HEK293 (cell line): ENCODE measurements at regions not wholly inside any gene's neighbourhood (a gene's known extent, or its start where the extent isn't known, plus 50 kb on each side); places are given as distances from the start of the nearest gene placed in this dataset.

Experiments
- CTCF ChIA-PET: fragments of 350-600 bp; formaldehyde crosslinking; extraction: SDS; loops from one replicate; lab custom pipeline; 2021; ENCODE audit warnings: antibody characterized with exemption; lab: Yijun Ruan, JAX
- POLR2A ChIA-PET: fragments of 300-600 bp; formaldehyde crosslinking; extraction: SDS; loops from one replicate; lab custom pipeline; 2020; ENCODE audit warnings: antibody characterized with exemption, inconsistent platforms; lab: Yijun Ruan, JAX
- H3K27ac ChIP-seq: fragments of 200-500 bp; sonication (Bioruptor generic); 2 replicates; pipeline ENCODE4 v1.5.1; 2014; ENCODE audit warnings: low read depth, low read length, control low read depth, inconsistent platforms; ENCODE audit errors: extremely low read depth
- H3K36me3 ChIP-seq, 2 experiments: fragments of 200-500 bp in 1 of 2; sonication (Bioruptor generic) in 1 of 2; 1 replicate in 1 of 2; 2 replicates in 1 of 2; pipeline ENCODE4 v1.5.1; 2014 to 2017; ENCODE audit warnings: inconsistent platforms in 2 of 2, low read length in 2 of 2; ENCODE audit not compliant: control insufficient read depth in 2 of 2, insufficient read depth in 1 of 2
- H3K4me1 ChIP-seq: fragments of 200-500 bp; sonication (Bioruptor generic); 2 replicates; pipeline ENCODE4 v1.5.1; 2014; ENCODE audit warnings: mild to moderate bottlenecking, low read length, inconsistent platforms; ENCODE audit not compliant: control insufficient read depth, insufficient read depth
- H3K4me3 ChIP-seq: 2 replicates; pipeline ENCODE4 v1.5.1; 2011; ENCODE audit warnings: low read depth, mild to moderate bottlenecking, control low read depth, low read length, moderate library complexity
- H3K9me3 ChIP-seq: fragments of 200-500 bp; sonication (Bioruptor generic); 2 replicates; pipeline ENCODE4 v1.5.1; 2014; ENCODE audit warnings: low read depth, low read length, inconsistent platforms; ENCODE audit not compliant: control insufficient read depth, insufficient read depth
- BCL11A ChIP-seq: fragments of 450-650 bp; formaldehyde crosslinking; IDR thresholded peaks from 2 replicates; pipeline ENCODE4 v1.5.1; 2016; ENCODE audit warnings: low read depth, missing biosample characterization, missing genetic modification characterization
- EGR2 ChIP-seq: fragments of 450-650 bp; formaldehyde crosslinking; IDR thresholded peaks from 2 replicates; pipeline ENCODE4 v1.5.1; 2016; ENCODE audit warnings: low read depth, missing biosample characterization, missing genetic modification characterization
- GLI2 ChIP-seq: fragments of 450-650 bp; formaldehyde crosslinking; IDR thresholded peaks from 2 replicates; pipeline ENCODE4; 2017; ENCODE audit warnings: missing biosample characterization, missing genetic modification characterization, low read depth, borderline replicate concordance
- GLIS1 ChIP-seq: fragments of 450-650 bp; formaldehyde crosslinking; IDR thresholded peaks from 2 replicates; pipeline ENCODE4 v1.5.1; 2016; ENCODE audit warnings: missing biosample characterization, missing genetic modification characterization
- KLF7 ChIP-seq: fragments of 450-650 bp; formaldehyde crosslinking; IDR thresholded peaks from 2 replicates; pipeline ENCODE4 v1.5.1; 2016; ENCODE audit warnings: missing biosample characterization, missing genetic modification characterization, borderline replicate concordance
- MYNN ChIP-seq: fragments of 450-650 bp; formaldehyde crosslinking; IDR thresholded peaks from 2 replicates; pipeline ENCODE4 v1.5.1; 2016; ENCODE audit warnings: missing biosample characterization, missing genetic modification characterization, borderline replicate concordance
- PATZ1 ChIP-seq: fragments of 450-650 bp; formaldehyde crosslinking; IDR thresholded peaks from 2 replicates; pipeline ENCODE4 v1.5.1; 2016; ENCODE audit warnings: missing biosample characterization, missing genetic modification characterization
- PRDM1 ChIP-seq: fragments of 450-650 bp; formaldehyde crosslinking; IDR thresholded peaks from 2 replicates; pipeline ENCODE4; 2016; ENCODE audit warnings: missing biosample characterization, missing genetic modification characterization
- SCRT1 ChIP-seq: fragments of 450-650 bp; formaldehyde crosslinking; IDR thresholded peaks from 2 replicates; pipeline ENCODE4 v1.5.1; 2016; ENCODE audit warnings: missing biosample characterization, missing genetic modification characterization, borderline replicate concordance
- SCRT2 ChIP-seq: fragments of 450-650 bp; formaldehyde crosslinking; IDR thresholded peaks from 2 replicates; pipeline ENCODE4 v1.5.1; 2016; ENCODE audit warnings: missing biosample characterization, missing genetic modification characterization
- SETDB1 ChIP-seq: IDR thresholded peaks from one replicate; pipeline ENCODE4 v1.6.1; 2017; ENCODE audit warnings: mild to moderate bottlenecking, low read length, moderate library complexity, mixed read lengths; ENCODE audit not compliant: insufficient read length
- ZBTB48 ChIP-seq: fragments of 450-650 bp; formaldehyde crosslinking; IDR thresholded peaks from 2 replicates; pipeline ENCODE4 v1.5.1; 2016; ENCODE audit warnings: missing biosample characterization, missing genetic modification characterization
- ZBTB8A ChIP-seq: fragments of 450-650 bp; formaldehyde crosslinking; IDR thresholded peaks from 2 replicates; pipeline ENCODE4 v1.5.1; 2016; ENCODE audit warnings: missing biosample characterization, missing genetic modification characterization
- ZEB2 ChIP-seq: fragments of 450-650 bp; formaldehyde crosslinking; IDR thresholded peaks from 2 replicates; pipeline ENCODE4 v1.5.1; 2016; ENCODE audit warnings: missing biosample characterization, missing genetic modification characterization
- ZFP3 ChIP-seq: fragments of 450-650 bp; formaldehyde crosslinking; IDR thresholded peaks from 2 replicates; pipeline ENCODE4 v1.5.1; 2016; ENCODE audit warnings: low read depth, missing biosample characterization, missing genetic modification characterization
- ZNF112 ChIP-seq: fragments of 450-650 bp; formaldehyde crosslinking; IDR thresholded peaks from 2 replicates; pipeline ENCODE4 v1.5.0; 2017; ENCODE audit warnings: missing biosample characterization, missing genetic modification characterization
- ZNF155 ChIP-seq: fragments of 450-650 bp; formaldehyde crosslinking; IDR thresholded peaks from 2 replicates; pipeline ENCODE4 v1.5.1; 2016; ENCODE audit warnings: missing biosample characterization, missing genetic modification characterization
- ZNF2 ChIP-seq: fragments of 450-650 bp; formaldehyde crosslinking; IDR thresholded peaks from 2 replicates; pipeline ENCODE4 v1.5.1; 2016; ENCODE audit warnings: missing biosample characterization, missing genetic modification characterization
- ZNF221 ChIP-seq: fragments of 450-650 bp; formaldehyde crosslinking; IDR thresholded peaks from 2 replicates; pipeline ENCODE4 v1.5.1; 2017; ENCODE audit warnings: missing biosample characterization, missing genetic modification characterization, borderline replicate concordance
- ZNF510 ChIP-seq: fragments of 450-650 bp; formaldehyde crosslinking; IDR thresholded peaks from 2 replicates; pipeline ENCODE4 v1.5.1; 2018; ENCODE audit warnings: mild to moderate bottlenecking, missing genetic modification characterization, missing biosample characterization; ENCODE audit not compliant: insufficient replicate concordance
- ZNF518A ChIP-seq: fragments of 450-650 bp; formaldehyde crosslinking; conservative IDR thresholded peaks from 2 replicates; pipeline ENCODE4 v1.5.1; 2016; ENCODE audit warnings: low read depth, missing biosample characterization, missing genetic modification characterization
- ZNF548 ChIP-seq: fragments of 450-650 bp; formaldehyde crosslinking; IDR thresholded peaks from 2 replicates; pipeline ENCODE4 v1.5.1; 2016; ENCODE audit warnings: missing biosample characterization, missing genetic modification characterization
- ZNF558 ChIP-seq: fragments of 450-650 bp; formaldehyde crosslinking; IDR thresholded peaks from 2 replicates; pipeline ENCODE4 v1.5.1; 2016; ENCODE audit warnings: missing biosample characterization, missing genetic modification characterization
- ZNF580 ChIP-seq: fragments of 450-650 bp; formaldehyde crosslinking; IDR thresholded peaks from 2 replicates; pipeline ENCODE4 v1.5.1; 2016; ENCODE audit warnings: missing biosample characterization, missing genetic modification characterization
- ZNF600 ChIP-seq: fragments of 450-650 bp; formaldehyde crosslinking; IDR thresholded peaks from 2 replicates; pipeline ENCODE4 v1.5.1; 2016; ENCODE audit warnings: missing biosample characterization, missing genetic modification characterization
- ZNF624 ChIP-seq: fragments of 450-650 bp; formaldehyde crosslinking; IDR thresholded peaks from 2 replicates; pipeline ENCODE4 v1.5.1; 2017; ENCODE audit warnings: missing biosample characterization, missing genetic modification characterization
- ZNF639 ChIP-seq: fragments of 450-650 bp; formaldehyde crosslinking; IDR thresholded peaks from 2 replicates; pipeline ENCODE4 v1.5.1; 2016; ENCODE audit warnings: missing biosample characterization, missing genetic modification characterization
- ZNF701 ChIP-seq: fragments of 450-650 bp; formaldehyde crosslinking; IDR thresholded peaks from 2 replicates; pipeline ENCODE4 v1.5.1; 2016; ENCODE audit warnings: missing biosample characterization, missing genetic modification characterization
- ZNF791 ChIP-seq: fragments of 450-650 bp; formaldehyde crosslinking; IDR thresholded peaks from 2 replicates; pipeline ENCODE4 v1.5.1; 2016; ENCODE audit warnings: missing biosample characterization, missing genetic modification characterization
- ZNF830 ChIP-seq: fragments of 450-650 bp; IDR thresholded peaks from 2 replicates; pipeline ENCODE4 v1.5.0; 2018; ENCODE audit warnings: missing biosample characterization, missing genetic modification characterization, low read depth, mild to moderate bottlenecking, moderate library complexity

GRCh38 chr19:56971230-56971629 lies 130.7 kb upstream of the PEG3 start:
- H3K27ac ChIP-seq: no peak overlapping the region
- POLR2A ChIA-PET: no interaction called here
- H3K4me1 ChIP-seq: no peaks in the 10 kb centered on the region
- no peaks in the 10 kb centered on the region; the same call in 1 of the 2 replicates for H3K9me3 ChIP-seq
- H3K36me3 ChIP-seq: no peaks in the 10 kb centered on the region
- CTCF ChIA-PET: no interaction called here
- no peak overlapping the region for H3K4me3 ChIP-seq
- TF ChIP-seq GLIS1 (no peak), GLI2 (tag by site-specific recombination) (no peak), ZNF830 (no peak), ZNF624 (tag by site-specific recombination) (no peak), ZNF600 (tag by site-specific recombination) (no peak), SCRT1 (tag by site-specific recombination) (no peak), ZNF580 (tag by site-specific recombination) (no peak), ZNF701 (tag by site-specific recombination) (no peak), ZNF791 (tag by site-specific recombination) (no peak), ZNF221 (tag by site-specific recombination) (no peak), PATZ1 (no peak), ZNF112 (no peak), ZNF558 (tag by site-specific recombination) (no peak), ZEB2 (no peak), BCL11A (tag by site-specific recombination) (no peak), PRDM1 (tag by site-specific recombination) (no peak), SETDB1 (no peak), ZBTB8A (tag by site-specific recombination) (no peak), EGR2 (tag by site-specific recombination) (no peak), KLF7 (tag by site-specific recombination) (no peak)
- TF ChIP-seq, all 188 proteins: peak for 0

- Histone ChIP-seq H3K9me3 (no peaks in the 10 kb centered on the region; the same call in 1 of the 2 replicates), H3K36me3 (no peaks in the 10 kb centered on the region), H3K4me3 (no peak overlapping the region), H3K27ac (no peak overlapping the region), H3K4me1 (no peaks in the 10 kb centered on the region)
- ChIA-PET POLR2A (no interaction called here), CTCF (no interaction called here)
- no peak for TF ChIP-seq ZNF155 (tag by site-specific recombination)
- no peak for TF ChIP-seq ZFP3 (tag by site-specific recombination)
- TF ChIP-seq MYNN (tag by site-specific recombination): no peak
- no peak for TF ChIP-seq ZNF548 (tag by site-specific recombination)
- no peak for TF ChIP-seq ZBTB48 (tag by site-specific recombination)
- TF ChIP-seq ZNF2 (tag by site-specific recombination): no peak
- no peak for TF ChIP-seq SCRT2 (tag by site-specific recombination)
- no peak for TF ChIP-seq ZNF639 (tag by site-specific recombination)
- no peak for TF ChIP-seq ZNF510 (tag by site-specific recombination)
- TF ChIP-seq ZNF518A (tag by site-specific recombination): no peak
Observed at GRCh38 chr19:56972291-56972841, 131.8 kb upstream of the PEG3 start.
